GM13976 (cell line): ENCODE measurements at regions not wholly inside any gene's neighbourhood (a gene's known extent, or its start where the extent isn't known, plus 50 kb on each side); places are given as distances from the start of the nearest gene placed in this dataset.
A peak's percentile ranks its signal among the peaks of the same experiment; 100 is the strongest.
"Not testable (repeated sequence)": the region's sequence is repeated elsewhere in the genome, so short reads cannot be mapped to it uniquely, and the experiment has no call there.

ENCODE experiments used
- DNase-seq: peaks from one replicate; pipeline ENCODE4 v3.0.0; 2012; ENCODE audit warnings: low spot score
- CTCF ChIP-seq: IDR thresholded peaks from 2 replicates; pipeline ENCODE4 v1.5.1; 2012; ENCODE audit warnings: borderline replicate concordance, mild to moderate bottlenecking; ENCODE audit not compliant: insufficient read depth; ENCODE audit errors: extremely low read depth, missing control alignments, control extremely low read depth
- in situ Hi-C: fragments of 300-500 bp; cut with MboI; formaldehyde crosslinking; loops from one replicate; pipeline ENCODE4 v1.12.0; 2022; ENCODE audit warnings: low sequenced_read_pairs, mixed read lengths, inconsistent platforms; ENCODE audit not compliant: unreplicated experiment

- no peak for TF ChIP-seq CTCF
- DNase-seq, result no peak
- in situ Hi-C loops, result no loop called here
Measured at GRCh38 chr4:77236806-77237205, 79.8 kb downstream of the CCNG2 start.

GRCh38 chr4:77240469-77241066 lies 83.6 kb downstream of the CCNG2 start:
- peak; percentile 69 for TF ChIP-seq CTCF
- in situ Hi-C loops, result loop anchor here (5.0 kb wide), 1 partner anchor 117 kb away; no protein-coding TSS in a partner anchor
- peak; percentile 39 for DNase-seq

GRCh38 chr4:77248805-77249204 lies 91.8 kb downstream of the CCNG2 start:
- no peak for TF ChIP-seq CTCF
- no peak for DNase-seq
- in situ Hi-C loops, result no loop called here

- TF ChIP-seq CTCF, result no peak
- no peak for DNase-seq
- in situ Hi-C loops, result no loop called here
Measured at GRCh38 chr4:77251751-77252150, 94.7 kb downstream of the CCNG2 start.

- no peak for DNase-seq
- no peak for TF ChIP-seq CTCF
- in situ Hi-C loops, result no loop called here
Measured at GRCh38 chr4:77263247-77263646, 106.2 kb downstream of the CCNG2 start.

- in situ Hi-C loops, DNase-seq: not testable (repeated sequence)
Measured at GRCh38 chr4:77263976-77264375, 107.0 kb downstream of the CCNG2 start.

- DNase-seq, result no peak
- in situ Hi-C loops, result no loop called here
- TF ChIP-seq CTCF, result no peak
Measured at GRCh38 chr4:77264826-77265225, 107.8 kb downstream of the CCNG2 start.
